SK-N-MC (cell line): ENCODE measurements at regions not wholly inside any gene's neighbourhood (a gene's known extent, or its start where the extent isn't known, plus 50 kb on each side); places are given as distances from the start of the nearest gene placed in this dataset.

Experiments used
- EZH2 ChIP-seq: fragments of 200-600 bp; sonication (generic); IDR thresholded peaks from one replicate; pipeline ENCODE4 v1.6.1; 2017; ENCODE audit warnings: antibody characterized with exemption
- FOXP2 ChIP-seq: optimal IDR thresholded peaks from 2 replicates; pipeline ENCODE3; 2011; ENCODE audit warnings: mild to moderate bottlenecking, moderate library complexity; ENCODE audit not compliant: insufficient read depth; ENCODE audit errors: extremely low read length, control extremely low read depth
- POLR2AphosphoS5 ChIP-seq: IDR thresholded peaks from 2 replicates; pipeline ENCODE4 v1.6.1; 2012; ENCODE audit warnings: mild to moderate bottlenecking, low read depth, low read length, borderline replicate concordance

GRCh38 chr12:91975891-91976290, 169.8 kb downstream of the BTG1 start:
- no peak for TF ChIP-seq POLR2AphosphoS5
- TF ChIP-seq EZH2: no peak
- no peak for TF ChIP-seq FOXP2
